ENCODE measurements at regions not wholly inside any gene's neighbourhood (a gene's known extent, or its start where the extent isn't known, plus 50 kb on each side); places are given as distances from the start of the nearest gene placed in this dataset.

DNA sequence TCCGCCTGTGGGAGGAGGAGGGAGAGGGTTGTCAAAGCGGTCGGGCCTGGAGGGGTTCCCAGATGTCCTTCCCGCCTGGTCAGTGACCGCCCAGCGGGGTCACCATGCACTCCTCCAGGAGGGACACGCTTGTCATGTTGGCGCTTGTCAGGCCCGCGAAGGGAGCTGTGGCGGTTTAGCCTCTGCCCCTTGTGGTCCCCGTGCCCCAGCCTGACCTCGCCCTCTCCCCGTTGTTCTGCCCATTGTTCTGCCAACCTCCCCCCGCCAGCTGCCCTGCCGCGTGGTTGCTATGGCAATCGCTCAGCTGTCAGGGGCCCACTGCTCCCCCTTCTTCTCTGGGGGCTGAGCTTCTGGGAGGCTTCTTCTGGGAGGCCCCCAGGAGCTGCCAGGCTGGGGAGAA, 146.4 kb upstream of the CIBAR2 start:
- DNase-seq (no peak), ATAC-seq (ENCODE audit: poor library complexity) (no peak)
- intact Hi-C loops (cut with DNase I) = no loop called here

DNA sequence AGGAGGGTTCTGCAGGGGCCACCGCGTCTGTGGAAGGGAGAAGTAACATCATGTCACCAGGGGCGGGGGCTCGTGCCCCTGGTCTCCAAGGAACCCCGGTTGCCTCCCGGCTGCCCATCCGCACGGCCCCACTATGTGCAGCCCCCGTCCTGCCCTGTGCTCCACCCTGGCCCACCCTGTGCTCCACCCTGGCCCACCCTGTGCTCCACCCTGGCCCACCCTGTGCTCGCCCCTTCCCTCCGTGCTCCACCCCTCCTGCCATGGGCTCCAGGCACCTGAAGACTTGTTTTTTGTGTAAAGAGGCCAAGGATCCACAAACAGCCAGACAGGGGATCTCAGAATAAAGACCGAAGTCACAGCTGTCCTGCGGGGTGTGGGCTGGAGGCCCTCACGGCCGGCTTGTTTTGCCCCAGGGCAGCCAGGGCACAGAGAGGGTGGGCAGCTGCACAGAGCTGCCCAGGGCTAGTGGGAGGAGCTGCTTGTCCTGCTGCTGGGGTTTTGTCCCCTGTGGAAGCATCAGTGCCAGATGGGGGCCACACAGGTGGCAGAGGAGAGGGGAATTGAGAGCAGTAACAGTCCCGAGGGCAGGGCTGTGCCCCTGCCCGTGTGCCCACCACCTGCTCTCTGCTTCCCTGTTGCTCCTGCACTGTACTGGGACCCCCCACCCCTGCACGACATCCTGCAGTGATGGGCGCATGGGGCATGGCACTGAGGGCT, 147.0 kb upstream of the CIBAR2 start:
- ATAC-seq (ENCODE audit: poor library complexity) = no peak
- DNase-seq = no peak
- intact Hi-C loops (cut with DNase I) = no loop called here

DNA sequence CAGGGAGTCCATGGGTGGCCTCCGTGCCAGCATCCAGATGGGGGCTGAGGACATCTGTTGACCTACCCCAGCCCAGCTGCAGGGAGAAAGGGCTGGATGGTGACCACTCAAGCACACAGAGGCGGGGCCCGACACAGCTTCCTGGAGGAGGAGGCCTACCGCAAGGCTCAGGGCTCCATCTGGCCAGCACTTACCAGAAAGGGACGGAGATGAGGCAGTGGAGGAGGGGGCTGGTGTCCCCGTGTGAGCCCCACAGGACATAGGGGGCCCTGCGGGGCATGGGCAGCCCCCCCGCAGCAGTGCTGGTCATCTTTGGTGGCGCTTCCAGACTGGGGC, 147.5 kb upstream of the CIBAR2 start:
- intact Hi-C loops (cut with DNase I) = no loop called here
- ATAC-seq (ENCODE audit: poor library complexity) = no peak
- DNase-seq = no peak

DNA sequence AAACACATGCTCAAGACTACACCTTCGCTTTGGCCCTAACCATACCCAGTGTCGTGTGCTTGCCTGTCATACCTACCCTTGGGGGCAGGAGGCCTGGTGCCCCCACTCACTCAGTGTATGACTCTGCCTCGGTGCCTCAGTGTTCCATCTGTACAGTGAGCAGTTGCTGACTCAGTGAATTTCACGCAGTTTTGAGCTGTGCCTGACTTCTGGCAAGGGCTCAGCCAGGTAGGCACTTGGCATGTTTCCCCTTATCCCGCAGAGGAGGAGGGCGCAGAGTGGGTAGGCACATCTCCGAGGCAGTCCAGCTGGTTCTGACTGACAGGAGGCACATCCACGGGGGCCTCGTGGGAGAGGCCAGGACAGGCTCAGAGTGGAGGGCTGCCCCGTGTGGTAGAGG, 148.9 kb upstream of the CIBAR2 start:
- intact Hi-C loops (cut with DNase I) = no loop called here
- DNase-seq = no peak
- ATAC-seq (ENCODE audit: poor library complexity) = no peak

DNA sequence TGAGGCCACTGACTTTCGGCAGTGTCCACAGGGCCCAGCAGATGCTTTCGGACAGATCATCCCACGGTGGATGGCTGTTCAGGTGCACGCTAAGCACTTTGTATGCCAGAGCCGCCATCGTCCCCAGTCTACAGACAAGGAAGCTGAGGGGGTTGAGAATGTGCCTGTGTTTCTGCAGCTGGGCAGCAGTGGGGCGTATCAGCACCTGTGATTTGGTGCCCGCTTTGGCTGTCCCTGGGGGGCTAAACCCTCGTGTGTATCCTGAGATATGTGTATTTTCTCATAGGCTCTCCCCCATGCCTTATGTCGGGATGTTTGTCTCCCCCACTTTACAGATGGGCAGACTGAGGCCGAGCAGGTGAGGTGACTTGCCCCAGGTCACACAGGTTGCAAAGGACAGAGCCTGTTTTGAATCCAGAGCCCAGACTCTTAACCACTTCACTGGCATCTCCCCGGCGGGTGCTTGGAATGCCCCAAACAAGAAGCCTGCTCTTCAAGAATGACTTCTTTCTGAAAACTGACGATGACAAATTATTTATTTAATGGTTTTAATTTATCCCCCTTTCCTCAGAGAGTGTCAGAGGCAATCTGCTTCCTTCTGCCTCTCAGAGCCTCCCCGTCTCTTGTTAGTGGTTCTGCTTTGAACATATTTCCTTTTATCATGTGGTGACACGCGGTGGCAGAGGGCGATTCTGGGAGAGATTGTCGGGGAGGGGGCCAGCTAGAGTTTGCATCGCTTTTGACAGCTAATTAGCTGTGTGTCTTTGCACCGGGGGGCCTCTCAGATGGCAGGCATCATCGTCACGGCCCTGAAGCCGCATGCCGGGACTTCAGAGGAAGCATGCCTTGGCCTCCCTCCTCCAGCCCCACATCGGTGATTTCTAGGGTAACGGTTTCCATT, 149.6 kb upstream of the CIBAR2 start:
- DNase-seq = no peak
- intact Hi-C loops (cut with DNase I) = no loop called here
- ATAC-seq (ENCODE audit: poor library complexity) = no peak

DNA sequence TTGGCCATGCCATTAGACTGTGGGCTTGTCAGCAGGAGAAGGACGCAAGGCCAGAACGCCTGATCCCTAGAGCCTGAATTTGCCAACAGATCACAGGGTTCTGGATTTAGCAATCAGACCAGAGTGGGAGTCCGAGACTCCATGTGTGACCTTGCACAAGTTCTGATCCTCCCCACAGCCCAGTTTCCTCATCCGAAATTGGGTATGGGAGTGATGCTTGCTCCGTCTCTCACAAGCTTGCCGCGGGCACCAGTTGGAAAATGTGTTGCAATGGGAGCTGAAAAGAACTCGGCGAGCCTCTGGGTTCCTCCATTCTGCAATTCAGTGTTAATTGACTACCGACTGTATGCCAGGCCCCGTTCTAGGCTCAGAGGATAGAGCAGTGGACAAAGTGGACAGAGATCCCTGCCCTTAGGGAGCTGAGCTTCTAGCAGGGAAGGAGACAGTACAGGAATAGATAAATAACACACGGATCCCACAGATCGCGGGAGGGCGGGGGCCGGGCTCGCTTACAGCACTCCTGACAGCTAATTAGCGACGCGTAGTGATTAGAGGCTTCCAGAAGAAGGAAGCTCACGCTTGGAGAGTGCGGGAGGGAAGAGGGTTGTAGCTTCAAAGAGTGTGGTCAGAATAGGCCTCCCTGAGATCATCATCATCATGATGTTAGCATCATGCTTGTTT, 150.4 kb upstream of the CIBAR2 start:
- no peak for ATAC-seq (ENCODE audit: poor library complexity)
- intact Hi-C loops (cut with DNase I) = no loop called here
- DNase-seq = no peak

DNA sequence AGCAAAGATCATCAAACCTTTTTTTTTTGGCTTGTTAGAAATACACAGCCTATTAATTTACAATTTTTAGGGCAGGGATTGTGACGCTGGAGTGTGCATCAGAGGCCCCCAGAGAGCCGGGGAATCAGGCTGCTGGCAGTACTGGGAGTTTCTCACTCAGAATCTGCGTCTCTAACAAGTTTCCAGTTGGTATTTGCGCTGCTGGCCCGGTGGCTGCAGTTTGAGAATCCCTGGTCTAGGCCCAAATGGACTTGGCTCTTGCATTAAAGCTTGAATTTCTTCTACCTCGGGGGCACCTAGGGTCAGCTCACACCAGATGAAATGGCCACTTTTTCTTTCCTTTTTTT, 150.9 kb upstream of the CIBAR2 start:
- no peak for ATAC-seq (ENCODE audit: poor library complexity)
- no peak for DNase-seq
- intact Hi-C loops (cut with DNase I) = no loop called here

DNA sequence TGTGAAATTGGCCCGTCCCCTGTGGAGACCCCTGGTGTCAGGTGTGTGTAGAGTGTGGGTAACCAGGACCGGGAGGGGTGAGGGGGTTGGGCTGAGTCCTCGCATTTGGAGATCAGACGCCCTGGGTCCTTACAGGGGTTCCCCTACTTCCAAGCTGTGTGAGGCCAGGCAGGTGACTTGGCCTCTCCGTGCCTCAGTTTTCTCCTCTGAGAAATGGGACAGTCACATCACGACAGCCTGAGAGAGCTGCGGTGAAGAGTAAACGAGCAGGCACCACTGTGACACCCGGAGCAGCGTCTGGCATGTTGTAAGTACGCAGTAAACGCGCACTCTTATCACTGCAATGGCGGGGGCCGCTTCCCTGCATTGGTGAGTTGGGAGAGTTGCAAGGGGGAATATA, 152.5 kb upstream of the CIBAR2 start:
- ATAC-seq (ENCODE audit: poor library complexity) (no peak), DNase-seq (no peak)
- intact Hi-C loops (cut with DNase I) = no loop called here

DNA sequence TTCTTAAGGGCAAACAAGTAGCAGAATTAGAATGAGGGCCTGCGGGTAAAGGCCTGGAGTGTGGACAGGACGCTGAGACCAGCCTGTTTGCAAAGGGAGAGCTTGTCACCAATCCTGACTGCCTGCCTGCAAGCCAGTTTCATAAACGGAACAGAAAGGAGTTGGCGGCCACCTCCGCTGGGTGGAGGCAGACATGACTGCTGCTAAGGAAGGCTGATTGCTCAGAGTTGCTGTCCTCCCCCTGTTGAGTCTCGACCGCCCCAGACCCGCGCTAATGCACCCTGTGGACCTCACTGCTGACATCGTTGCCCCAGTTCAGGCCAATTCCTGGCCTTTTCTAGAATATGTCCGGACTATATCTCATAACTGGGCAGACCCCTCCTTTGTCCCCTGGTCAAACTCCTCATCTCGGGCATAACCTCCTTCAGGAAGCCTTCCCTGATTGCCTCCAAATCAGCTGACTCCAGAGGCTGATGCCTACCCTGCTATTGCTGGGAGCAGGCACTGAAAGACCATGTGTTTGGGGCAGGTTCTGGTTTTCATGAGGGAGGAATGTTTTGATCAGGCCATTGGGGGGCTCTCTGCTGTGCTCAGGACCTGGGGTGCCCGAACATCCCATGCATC, 153.0 kb upstream of the CIBAR2 start:
- DNase-seq (no peak), ATAC-seq (ENCODE audit: poor library complexity) (no peak)
- intact Hi-C loops (cut with DNase I) = no loop called here

DNA sequence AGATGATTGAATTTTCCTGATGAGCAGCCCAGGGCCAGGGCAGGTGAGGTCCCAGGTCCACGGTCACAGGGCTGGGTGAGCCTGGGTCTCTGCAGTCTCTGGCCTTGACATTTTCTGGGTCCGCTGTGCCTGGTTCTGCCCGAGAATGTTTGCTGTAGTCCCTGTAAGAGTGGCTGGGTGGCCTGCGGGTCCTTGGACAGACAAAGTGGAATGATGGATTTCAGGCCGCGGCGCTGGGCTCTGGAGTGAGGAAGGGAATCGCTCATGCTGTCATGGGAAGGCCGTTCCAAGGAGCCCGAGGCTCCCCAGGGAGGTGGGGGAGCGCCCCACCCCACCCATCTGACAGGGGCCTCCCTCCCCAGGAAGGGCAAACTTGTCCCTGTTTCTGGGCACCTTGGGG, 153.5 kb upstream of the CIBAR2 start:
- DNase-seq (no peak), ATAC-seq (ENCODE audit: poor library complexity) (no peak)
- intact Hi-C loops (cut with DNase I) = no loop called here

DNA sequence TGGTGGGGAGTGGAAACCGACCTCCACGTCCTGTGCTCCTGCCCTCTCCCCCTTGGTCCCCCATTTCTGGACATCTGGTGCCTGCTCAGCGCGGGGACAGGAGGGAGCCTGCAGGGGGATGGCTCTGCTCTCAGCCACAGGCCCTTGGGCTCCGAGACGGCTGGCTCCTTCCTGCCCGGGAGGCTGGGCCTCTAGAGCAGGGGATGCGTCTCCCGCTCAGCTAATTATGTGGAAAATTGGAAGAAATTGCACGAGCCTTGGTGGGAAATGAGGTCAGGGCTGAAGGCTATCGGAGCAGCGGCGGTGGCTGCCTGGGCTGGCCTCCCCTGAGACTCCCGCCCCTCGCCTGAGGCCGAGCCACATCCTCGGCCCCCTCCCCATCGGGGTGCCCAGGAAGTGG, 154.6 kb upstream of the CIBAR2 start:
- intact Hi-C loops (cut with DNase I) = no loop called here
- no peak for ATAC-seq (ENCODE audit: poor library complexity)
- DNase-seq = no peak

DNA sequence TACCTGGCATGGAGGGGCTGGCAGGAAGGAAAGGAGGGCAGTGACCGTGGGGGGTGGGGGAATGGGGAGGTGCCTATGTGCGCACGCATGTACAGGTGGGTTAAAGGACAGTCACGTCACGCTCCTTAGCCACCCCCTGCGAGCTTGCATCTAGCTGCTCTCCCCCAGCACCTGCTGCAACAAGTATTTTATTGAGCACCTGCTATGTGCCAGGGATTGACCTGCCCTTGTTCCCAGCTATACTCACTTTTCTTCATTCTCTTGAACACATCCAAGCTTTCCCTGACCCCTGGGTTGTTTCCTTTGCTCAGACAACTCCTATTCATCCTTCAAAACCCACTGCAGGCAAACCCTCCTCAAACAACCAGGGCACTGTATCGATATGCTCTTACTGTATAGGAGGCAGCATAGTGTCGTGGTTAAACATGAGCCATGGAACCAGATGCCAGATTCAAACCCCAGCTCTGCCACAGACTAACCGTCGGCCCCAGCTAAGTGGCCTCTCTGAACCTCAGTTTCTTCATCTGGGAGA, 155.2 kb upstream of the CIBAR2 start:
- ATAC-seq (ENCODE audit: poor library complexity) = no peak
- no peak for DNase-seq
- intact Hi-C loops (cut with DNase I) = no loop called here

DNA sequence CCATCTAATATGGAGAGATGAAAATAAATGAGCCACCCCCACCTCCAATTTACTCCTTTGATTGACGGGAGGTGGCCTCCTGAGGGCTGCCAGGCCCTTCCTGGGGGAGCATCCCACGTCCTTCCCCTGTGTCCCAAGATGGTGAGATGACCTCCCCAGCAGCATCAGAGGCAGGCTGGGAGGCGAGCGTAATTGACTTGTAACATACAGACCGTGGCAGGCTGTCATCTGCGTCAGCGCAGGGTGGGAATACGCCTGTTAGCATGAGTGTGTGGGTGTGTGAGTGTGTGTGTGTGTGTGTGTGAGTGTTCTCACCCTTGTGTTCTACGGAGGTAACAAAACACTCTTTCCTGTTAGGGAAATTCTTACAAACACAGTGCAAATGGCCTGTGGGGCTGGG, 156.9 kb upstream of the CIBAR2 start:
- ATAC-seq (ENCODE audit: poor library complexity) (no peak), DNase-seq (no peak)
- intact Hi-C loops (cut with DNase I) = no loop called here

DNA sequence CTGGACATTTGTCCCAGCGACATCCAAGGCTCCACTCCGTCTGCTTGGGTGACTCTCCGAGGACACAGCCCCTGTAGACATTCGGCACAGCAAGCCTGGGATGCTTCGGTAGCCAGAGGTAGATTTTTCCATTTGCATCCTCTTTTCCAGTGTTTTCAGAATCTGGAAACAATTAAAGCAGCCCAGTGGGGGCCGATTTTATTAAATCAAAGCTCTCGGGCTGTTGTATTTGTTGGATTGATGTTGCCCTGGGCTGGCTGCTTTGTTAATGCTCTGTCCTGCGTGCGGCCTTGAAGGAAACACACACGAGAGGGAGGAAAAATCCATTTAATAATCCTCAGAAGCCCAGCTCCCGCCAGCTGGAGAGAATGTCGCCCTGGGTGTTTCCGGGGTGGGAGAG, 158.1 kb upstream of the CIBAR2 start:
- no peak for ATAC-seq (ENCODE audit: poor library complexity)

DNA sequence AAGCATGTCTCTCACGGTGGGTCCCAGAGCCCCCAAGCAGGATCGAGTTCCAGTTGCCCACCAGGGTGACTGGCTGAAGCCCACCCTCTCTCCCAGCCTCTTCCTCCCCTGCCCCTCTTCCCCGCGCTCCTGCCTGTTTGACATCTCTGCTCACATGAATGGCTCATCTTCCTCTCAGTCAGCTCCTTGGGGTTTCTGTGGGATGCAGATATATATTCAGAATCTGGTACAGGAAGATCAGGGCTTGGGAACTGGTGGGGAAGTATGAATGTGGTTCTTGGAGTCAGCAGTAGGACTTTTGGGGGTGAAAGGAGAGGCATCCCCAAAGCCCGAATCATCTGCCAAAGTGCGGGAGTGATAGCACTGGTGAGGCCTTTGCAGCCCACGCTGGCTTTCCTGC, 158.9 kb upstream of the CIBAR2 start:
- ATAC-seq (ENCODE audit: poor library complexity) (no peak), DNase-seq (no peak)
- intact Hi-C loops (cut with DNase I) = loop anchor here (10.0 kb wide), 1 partner anchor 444 kb away; no protein-coding TSS in a partner anchor

More for the DNA sequence above, 158.1 kb upstream of the CIBAR2 start:
- DNase-seq = no peak
- intact Hi-C loops (cut with DNase I) = loop anchor here (10.0 kb wide), 1 partner anchor 444 kb away; no protein-coding TSS in a partner anchor

DNA sequence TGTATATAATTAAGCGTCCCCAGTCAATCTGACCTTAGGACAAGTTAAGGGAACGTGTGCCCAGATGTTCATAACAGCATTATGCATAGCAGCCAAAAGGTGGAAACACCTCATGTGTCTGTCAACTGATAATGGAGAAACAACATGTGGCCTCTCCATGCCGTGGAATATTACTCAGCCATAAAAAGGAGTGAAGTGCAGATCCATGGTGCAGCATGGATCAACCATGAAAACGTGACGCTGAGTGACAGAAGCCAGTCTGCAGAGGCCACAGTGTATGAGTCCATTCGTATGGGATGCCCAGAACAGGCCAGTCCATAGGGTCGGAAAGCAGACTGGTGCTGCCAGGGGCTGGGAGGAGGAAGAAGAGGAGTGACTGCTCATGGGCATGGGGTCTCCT, 161.0 kb upstream of the CIBAR2 start:
- DNase-seq (no peak), ATAC-seq (ENCODE audit: poor library complexity) (no peak)
- intact Hi-C loops (cut with DNase I) = loop anchor here (10.0 kb wide), 1 partner anchor 442 kb away; no protein-coding TSS in a partner anchor

DNA sequence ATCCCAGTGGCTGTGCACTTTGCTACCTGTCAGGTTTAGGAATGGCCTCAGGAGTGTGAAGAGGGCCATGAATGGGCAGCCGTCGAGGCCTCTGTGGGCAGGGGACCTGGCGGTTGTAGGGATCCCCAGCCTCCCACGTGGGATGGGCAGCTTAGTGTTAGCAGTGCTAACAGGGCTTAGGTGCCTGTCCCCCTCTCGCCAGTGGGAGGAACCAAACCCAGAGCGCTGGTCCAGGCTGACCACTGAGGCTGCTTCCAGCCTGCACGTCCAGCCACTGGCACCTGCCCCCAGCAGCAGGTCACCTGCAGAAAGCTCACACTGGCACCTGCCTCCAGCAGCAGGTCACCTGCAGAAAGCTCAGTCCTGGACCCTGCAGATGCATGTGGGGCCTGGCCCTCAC, 162.2 kb upstream of the CIBAR2 start:
- DNase-seq (no peak), ATAC-seq (ENCODE audit: poor library complexity) (no peak)
- intact Hi-C loops (cut with DNase I) = loop anchor here (10.0 kb wide), 1 partner anchor 440 kb away; no protein-coding TSS in a partner anchor

DNA sequence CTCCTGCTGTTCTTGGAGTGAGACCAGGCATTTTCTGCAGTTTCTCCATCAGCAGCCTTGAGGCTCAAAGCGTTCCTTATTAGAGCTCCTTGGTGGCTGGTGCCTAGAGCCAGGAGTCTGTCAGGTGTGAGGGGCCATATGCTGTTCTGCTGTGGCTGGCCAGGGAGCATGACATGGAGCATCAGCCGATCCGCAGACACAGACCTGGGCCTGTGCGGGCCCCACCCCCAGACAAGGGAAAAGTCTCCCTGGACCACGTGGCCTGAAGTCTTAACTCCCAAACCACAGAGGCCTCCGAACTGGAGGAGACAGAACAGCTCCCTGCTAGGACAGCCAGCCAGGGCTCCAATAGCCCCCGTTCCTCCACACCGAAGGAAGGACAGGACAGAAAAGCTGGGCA, 162.7 kb upstream of the CIBAR2 start:
- intact Hi-C loops (cut with DNase I) = loop anchor here (10.0 kb wide), 1 partner anchor 440 kb away; no protein-coding TSS in a partner anchor
- ATAC-seq (ENCODE audit: poor library complexity) = no peak
- DNase-seq = no peak
